IPS DF 4.7 (cell line): ENCODE measurements at regions not wholly inside any gene's neighbourhood (a gene's known extent, or its start where the extent isn't known, plus 50 kb on each side); places are given as distances from the start of the nearest gene placed in this dataset.
"Not testable (repeated sequence)": the region's sequence is repeated elsewhere in the genome, so short reads cannot be mapped to it uniquely, and the experiment has no call there.

ENCODE experiments used
- DNase-seq: peaks from one replicate; pipeline ENCODE4 v3.0.0-alpha.2; 2013; ENCODE audit warnings: low spot score; ENCODE audit errors: extremely low read depth

GRCh38 chr6:25122622-25123237, 156.4 kb upstream of the CARMIL1 start:
- DNase-seq, result no peak

- DNase-seq, result no peak
Observed at GRCh38 chr6:25124216-25124715, 154.9 kb upstream of the CARMIL1 start.

DNA sequence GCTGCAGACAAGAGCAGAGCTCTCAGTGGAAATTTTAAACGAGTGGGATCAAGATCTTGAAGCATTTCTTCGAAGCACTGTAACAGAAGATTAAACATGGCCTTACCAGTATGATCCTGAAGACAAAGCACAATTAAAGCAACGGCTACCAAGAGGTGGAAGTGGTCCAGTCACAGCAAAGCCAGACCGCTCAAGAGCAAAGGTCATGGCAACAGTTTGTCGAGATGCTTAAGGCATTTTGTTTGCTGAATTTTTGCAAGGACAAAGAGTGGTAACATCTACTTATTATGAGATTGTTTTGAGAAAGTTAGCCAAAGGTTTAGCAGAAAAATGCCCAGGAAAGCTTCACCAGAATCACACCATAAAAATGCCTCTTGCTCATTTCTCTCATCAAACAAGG, 153.4 kb upstream of the CARMIL1 start:
- no peak for DNase-seq

DNA sequence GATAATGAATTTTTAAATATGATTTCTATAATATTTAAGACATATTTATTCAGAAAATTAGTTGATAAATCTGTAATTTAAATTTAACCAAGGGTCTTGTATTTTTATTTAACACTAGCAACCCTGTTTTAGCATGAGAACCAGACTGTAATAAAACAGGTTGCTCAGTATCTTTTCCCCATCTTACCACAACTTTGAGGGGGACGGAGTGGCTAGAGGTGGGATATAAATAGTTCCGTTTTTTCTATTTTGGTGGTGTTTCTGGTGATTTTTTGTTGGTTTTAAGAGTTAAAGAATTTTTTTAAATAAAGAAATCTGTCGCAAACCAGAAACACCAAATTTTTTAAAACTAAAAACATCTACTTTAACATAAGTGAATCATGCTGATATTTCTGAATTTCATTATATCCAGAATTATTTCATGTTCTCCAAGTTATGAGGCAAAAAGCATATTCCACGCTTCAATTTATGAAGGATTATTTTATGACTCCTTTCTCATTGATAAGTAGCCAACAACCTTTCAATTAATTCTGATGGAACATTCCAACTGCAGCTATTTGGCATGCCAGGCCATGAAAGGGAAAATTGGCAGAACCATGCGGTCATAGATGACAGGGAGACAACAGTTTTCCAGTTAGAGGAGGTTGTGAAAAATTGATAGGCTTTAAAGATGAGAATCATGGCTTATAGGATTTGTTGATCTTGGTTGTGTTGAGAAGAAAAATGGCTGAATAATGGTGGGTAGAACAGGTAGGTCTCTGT, 151.9 kb upstream of the CARMIL1 start:
- DNase-seq, result no peak

- no peak for DNase-seq
Observed at GRCh38 chr6:25130518-25130917, 148.7 kb upstream of the CARMIL1 start.

DNA sequence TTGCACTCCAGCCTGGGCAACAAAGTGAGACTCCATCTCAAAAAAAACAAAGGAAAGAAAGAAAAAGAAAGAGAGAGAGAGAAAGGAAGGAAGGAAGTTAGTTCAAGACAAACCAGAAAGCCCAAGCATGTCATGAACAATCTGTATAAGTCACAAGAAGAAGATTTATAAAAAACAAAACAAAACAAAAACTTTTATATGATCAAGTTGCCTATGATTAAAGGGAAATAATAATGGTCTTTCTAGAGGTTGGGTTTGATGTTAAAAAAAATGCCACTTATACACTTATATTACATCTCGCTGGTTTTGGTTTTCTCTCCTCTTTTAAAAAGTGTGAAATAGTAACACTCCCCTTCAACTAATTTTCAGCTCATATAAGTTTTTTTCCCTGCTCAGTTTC, 146.2 kb upstream of the CARMIL1 start:
- no peak for DNase-seq

DNA sequence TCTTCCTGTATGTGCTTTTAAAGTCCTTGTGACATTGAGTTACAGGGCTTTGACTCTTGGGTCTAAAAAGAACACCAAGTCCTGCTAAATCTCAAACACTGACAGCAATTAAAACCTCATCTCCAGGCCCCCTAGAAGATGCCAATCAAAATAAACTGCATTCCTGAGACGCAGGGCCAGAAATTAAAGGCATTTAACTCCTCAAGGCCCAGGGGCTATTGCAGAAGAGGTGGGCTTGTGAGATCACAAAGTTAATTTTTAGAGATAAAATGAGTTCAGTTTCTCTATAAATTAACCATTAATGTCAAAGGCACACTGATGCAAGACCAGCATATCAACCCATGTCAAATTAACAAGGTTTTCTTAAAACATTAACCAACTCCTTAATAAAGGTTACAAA, 145.6 kb upstream of the CARMIL1 start:
- no peak for DNase-seq

- no peak for DNase-seq
Observed at GRCh38 chr6:25136854-25137253, 142.3 kb upstream of the CARMIL1 start.

- DNase-seq, result no peak
Observed at GRCh38 chr6:25137480-25137879, 141.7 kb upstream of the CARMIL1 start.

DNA sequence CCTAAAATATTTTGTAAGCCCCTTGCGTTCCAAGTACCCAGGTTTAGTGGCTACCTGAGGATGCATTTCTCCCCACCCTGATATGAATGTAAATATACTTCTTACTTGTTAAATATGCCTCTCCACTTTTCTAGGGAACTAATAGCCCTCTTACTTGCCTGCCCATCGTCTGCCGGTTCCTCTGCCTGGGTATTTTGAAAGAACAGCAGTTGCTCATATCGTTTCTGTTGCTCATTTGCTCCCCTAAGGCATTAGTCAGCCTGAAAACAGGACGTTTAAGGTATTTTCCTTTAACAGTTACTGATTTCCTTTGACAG, 141.3 kb upstream of the CARMIL1 start:
- DNase-seq, result no peak

- no peak for DNase-seq
Observed at GRCh38 chr6:25138233-25138933, 140.8 kb upstream of the CARMIL1 start.

GRCh38 chr6:25138934-25139415, 140.2 kb upstream of the CARMIL1 start:
- DNase-seq, result no peak

DNA sequence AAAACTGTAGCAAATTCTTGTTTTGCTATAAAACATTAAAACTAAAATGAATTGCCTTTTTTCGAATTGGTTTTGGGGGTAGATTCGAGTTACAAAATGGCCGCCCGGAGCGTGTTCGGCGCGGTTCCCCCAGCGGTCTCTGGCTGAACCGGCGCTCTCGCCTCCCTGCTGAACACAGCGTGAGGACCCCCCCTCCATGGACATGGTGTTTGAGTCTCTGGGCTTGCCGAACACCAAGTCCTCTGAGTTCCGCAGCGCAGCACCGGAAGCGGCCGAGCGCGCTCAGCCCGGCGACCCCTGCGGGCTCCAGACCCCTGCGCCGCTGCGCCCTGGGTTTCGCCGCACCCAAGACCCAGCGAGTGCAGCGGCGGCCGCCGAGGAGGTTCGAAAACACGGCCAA, 139.6 kb upstream of the CARMIL1 start:
- DNase-seq, result not testable (repeated sequence)

DNA sequence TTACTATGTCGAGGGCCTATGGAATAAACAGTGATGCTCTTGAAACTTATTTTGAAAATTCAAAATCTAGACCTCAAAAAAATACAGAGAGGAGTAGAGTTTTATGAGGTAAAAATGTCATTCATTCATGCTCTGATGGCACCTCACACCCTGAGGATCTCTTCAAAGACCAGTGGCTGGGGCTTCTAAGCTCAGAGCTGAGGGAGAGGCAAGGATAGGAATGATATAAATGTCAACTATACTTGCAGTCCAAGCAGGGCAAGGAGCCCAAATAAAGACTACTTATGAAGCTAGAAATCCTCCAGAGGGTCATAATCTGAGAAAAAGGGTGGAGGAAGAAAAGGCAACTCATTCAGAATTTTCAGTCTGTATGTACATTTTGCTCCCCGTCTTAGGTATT, 136.7 kb upstream of the CARMIL1 start:
- DNase-seq, result no peak

GRCh38 chr6:25144919-25145318, 134.3 kb upstream of the CARMIL1 start:
- DNase-seq, result no peak

GRCh38 chr6:25147223-25147622, 132.0 kb upstream of the CARMIL1 start:
- DNase-seq, result no peak

DNA sequence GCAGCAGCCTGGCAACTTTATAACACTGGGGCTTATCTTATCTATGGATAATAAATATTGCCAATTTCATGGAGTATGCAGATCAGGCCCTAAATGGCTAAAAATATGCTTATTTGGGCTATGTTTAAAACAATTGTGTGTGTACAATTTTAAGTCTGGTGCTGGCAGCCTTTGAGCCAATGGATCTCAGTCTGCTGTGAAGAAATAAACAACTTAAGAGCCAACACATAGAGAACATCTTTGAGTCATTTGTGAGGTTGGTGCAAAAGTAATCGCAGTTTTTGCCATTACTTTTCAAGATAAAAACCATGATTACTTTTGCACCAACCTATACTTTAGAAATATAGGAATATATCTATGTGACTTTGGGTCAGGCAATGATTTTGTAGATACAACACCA, 129.1 kb upstream of the CARMIL1 start:
- DNase-seq, result no peak

DNA sequence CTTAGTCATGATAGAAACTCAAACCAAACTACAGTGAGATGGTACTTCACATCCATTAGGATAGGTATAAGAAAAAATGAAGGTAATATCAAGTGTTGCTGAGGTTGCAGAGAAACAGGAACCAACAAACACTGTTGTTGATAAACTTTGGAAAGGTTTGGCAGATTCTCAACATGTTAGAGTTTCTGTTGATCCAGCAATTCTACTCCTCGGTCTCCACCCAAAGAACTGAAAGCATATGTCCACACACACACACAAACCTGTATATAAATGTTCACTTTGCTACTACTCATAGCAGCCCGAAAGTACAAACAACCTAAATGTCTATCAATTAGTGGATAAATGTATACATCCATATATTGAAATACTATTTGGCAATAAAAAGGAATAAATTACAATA, 128.3 kb upstream of the CARMIL1 start:
- DNase-seq, result no peak

- no peak for DNase-seq
Observed at GRCh38 chr6:25153079-25153478, 126.1 kb upstream of the CARMIL1 start.

DNA sequence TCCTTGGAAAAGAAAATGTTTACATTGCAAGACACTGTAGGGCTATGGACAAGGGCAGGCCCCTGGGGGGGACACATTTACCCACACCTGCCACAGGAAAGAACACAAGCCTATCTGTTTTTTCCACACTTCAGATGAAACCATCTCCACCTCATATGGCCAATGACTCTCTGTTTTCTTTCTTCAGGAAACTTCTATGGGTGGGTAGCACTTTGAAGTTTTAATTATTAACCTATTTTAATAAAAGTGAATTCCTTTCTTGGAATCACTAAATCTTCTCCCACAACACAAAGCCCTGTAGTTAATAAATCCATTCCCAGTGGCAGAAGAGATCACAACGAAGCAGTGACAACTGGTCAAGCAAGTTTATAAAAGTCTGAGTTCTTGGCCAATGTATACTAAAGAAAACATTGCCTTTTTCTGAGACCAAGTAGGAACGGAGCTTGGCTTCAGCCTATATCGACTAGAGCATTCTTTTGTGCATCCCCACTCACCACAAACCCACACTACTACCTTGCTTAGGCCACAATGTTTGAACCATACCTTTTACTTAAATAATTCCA, 125.1 kb upstream of the CARMIL1 start:
- DNase-seq, result no peak

GRCh38 chr6:25155211-25155610, 124.0 kb upstream of the CARMIL1 start:
- no peak for DNase-seq

GRCh38 chr6:25156123-25156522, 123.1 kb upstream of the CARMIL1 start:
- no peak for DNase-seq
